ENCODE measurements at regions not wholly inside any gene's neighbourhood (a gene's known extent, or its start where the extent isn't known, plus 50 kb on each side); places are given as distances from the start of the nearest gene placed in this dataset.
A peak's percentile ranks its signal among the peaks of the same experiment; 100 is the strongest.

GRCh38 chr7:46753662-46754061, 828.2 kb downstream of the TNS3 start:
- ChIA-PET CTCF (no interaction called here), POLR2A (ENCODE audit: unreplicated experiment) (interaction anchor here (0.5 kb wide), 1 partner anchor 222 kb away, joined by 4 read pairs; no protein-coding TSS in a partner anchor)
- peak overlapping the region; percentile 4 to 32; a peak in 2 of 4 replicates for H4K8ac ChIP-seq (ENCODE audit: low read depth in 2 of 2, low read length in 2 of 2)
- H2BK15ac ChIP-seq (ENCODE audit: low read depth, low read length) = peak overlapping the region; percentile 18; the same call in 2 of the 3 replicates
- H3K4me2 ChIP-seq (ENCODE audit: low read depth, low read length) = no peak overlapping the region
- DNase-seq = no peak
- peak overlapping the region; percentile 69 for H2BK20ac ChIP-seq (ENCODE audit: low read depth, low read length)
- peak overlapping the region; percentile 50 for H4K5ac ChIP-seq (ENCODE audit: low read depth, low read length)
- peak overlapping the region; percentile 76 for H2BK5ac ChIP-seq (ENCODE audit: low read depth, low read length, poor library complexity, severe bottlenecking)
- H3K4me3 ChIP-seq (ENCODE audit: insufficient read depth, low read depth, low read length) = no peak overlapping the region
- H3K9me3 ChIP-seq (ENCODE audit: control insufficient read depth, insufficient read depth, low read length) = no peaks in the 10 kb centered on the region
- TF ChIP-seq, protein P1, sequence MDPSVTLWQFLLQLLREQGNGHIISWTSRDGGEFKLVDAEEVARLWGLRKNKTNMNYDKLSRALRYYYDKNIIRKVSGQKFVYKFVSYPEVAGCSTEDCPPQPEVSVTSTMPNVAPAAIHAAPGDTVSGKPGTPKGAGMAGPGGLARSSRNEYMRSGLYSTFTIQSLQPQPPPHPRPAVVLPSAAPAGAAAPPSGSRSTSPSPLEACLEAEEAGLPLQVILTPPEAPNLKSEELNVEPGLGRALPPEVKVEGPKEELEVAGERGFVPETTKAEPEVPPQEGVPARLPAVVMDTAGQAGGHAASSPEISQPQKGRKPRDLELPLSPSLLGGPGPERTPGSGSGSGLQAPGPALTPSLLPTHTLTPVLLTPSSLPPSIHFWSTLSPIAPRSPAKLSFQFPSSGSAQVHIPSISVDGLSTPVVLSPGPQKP (IDR thresholded peaks at IDR 0.05; ENCODE audit: borderline replicate concordance, low read depth, low read length) = no peak
- TF ChIP-seq CTCF (conservative IDR thresholded peaks at IDR 0.05; ENCODE audit: low read depth, low read length) = no peak
- no peak for TF ChIP-seq MXI1 (IDR thresholded peaks at IDR 0.05; ENCODE audit: borderline replicate concordance, low read depth, low read length)
- no peak for TF ChIP-seq RFX5 (IDR thresholded peaks at IDR 0.05; ENCODE audit: low read depth, low read length)
- no peak for TF ChIP-seq MAZ (IDR thresholded peaks at IDR 0.05; ENCODE audit: borderline replicate concordance, low read depth, low read length)
- TF ChIP-seq MAFK (IDR thresholded peaks at IDR 0.05; ENCODE audit: low read depth, low read length) = no peak
- no peak for TF ChIP-seq NFE2L2 (IDR thresholded peaks at IDR 0.05; ENCODE audit: low read depth, low read length)
- TF ChIP-seq POLR2A (IDR thresholded peaks at IDR 0.05; ENCODE audit: low read depth, low read length) = no peak
- TF ChIP-seq FOS (IDR thresholded peaks at IDR 0.05; ENCODE audit: low read depth, low read length) = no peak
- no peak for TF ChIP-seq CEBPB (IDR thresholded peaks at IDR 0.05; ENCODE audit: low read depth, low read length)
- no peak for TF ChIP-seq RCOR1 (IDR thresholded peaks at IDR 0.05; ENCODE audit: insufficient replicate concordance, low read length)
- TF ChIP-seq SMC3 (IDR thresholded peaks at IDR 0.05; ENCODE audit: low read depth, low read length) = no peak
- no peaks in the 10 kb centered on the region for H3K79me1 ChIP-seq (ENCODE audit: low read depth in 1 of 2, low read length in 2 of 2)
- no CpG with 5 or more reads among the region's 2 CpGs for WGBS, 2 experiments (ENCODE audit: extremely low coverage in 2 of 2, insufficient read length in 1 of 2)
- no peak overlapping the region for H3K56ac ChIP-seq (ENCODE audit: extremely low read depth, insufficient read depth, low read length)
- H2BK120ac ChIP-seq (ENCODE audit: low read depth, low read length) = peak overlapping the region; percentile 6; the same call in 1 of the 2 replicates
- peaks cover 12% of the 10 kb centered on the region for H3K4me1 ChIP-seq (ENCODE audit: control insufficient read depth, insufficient read depth, low read length)
- dilution Hi-C loops (cut with HindIII; ENCODE audit: low sequenced_read_pairs, unreplicated experiment) (no loop called here), in situ Hi-C loops (cut with MboI; ENCODE audit: low sequenced_read_pairs) (no loop called here), intact Hi-C loops (cut with micrococcal nuclease) (loop anchor here (5.0 to 10.0 kb wide), 2 partner anchors 609 to 831 kb away; partner anchors contain the start of gene IGFBP3)
- peak overlapping the region; percentile 74 for H3K4ac ChIP-seq (ENCODE audit: low read depth, low read length)
- no TSS peak for BruUV-seq (replicated peaks)
- no peaks in the 10 kb centered on the region for H3K27me3 ChIP-seq (ENCODE audit: control insufficient read depth, insufficient read depth, low read length)
- ATAC-seq (ENCODE audit: low read depth) = no peak
- H3K9ac ChIP-seq (ENCODE audit: low read depth, low read length) = no peak overlapping the region
- H4K20me1 ChIP-seq (ENCODE audit: insufficient read depth, low read length) = no peaks in the 10 kb centered on the region
- H3K36me3 ChIP-seq (ENCODE audit: control insufficient read depth, insufficient read depth, low read length) = no peaks in the 10 kb centered on the region
- peak overlapping the region; percentile 42 for H3K18ac ChIP-seq (ENCODE audit: low read depth, low read length)
- no peak overlapping the region for H2AK9ac ChIP-seq (replicated peaks; ENCODE audit: low read depth, low read length, poor library complexity)
- H3K14ac ChIP-seq (replicated peaks; ENCODE audit: low read depth, low read length) = peak overlapping the region; percentile 61
- no peak overlapping the region for H2AFZ ChIP-seq (replicated peaks; ENCODE audit: low read length, poor library complexity)
- peak overlapping the region; percentile 56; the same call in 1 of the 2 replicates for H3K23ac ChIP-seq (ENCODE audit: low read depth, low read length)
- peaks cover 11% of the 10 kb centered on the region for H3K9me1 ChIP-seq (ENCODE audit: insufficient read depth, low read length)
- peak overlapping the region; percentile 41 for H4K91ac ChIP-seq (ENCODE audit: insufficient read depth, low read depth, low read length)
- peak overlapping the region; percentile 71 for H2AK5ac ChIP-seq (ENCODE audit: low read depth, low read length)
- no peak overlapping the region for H3K27ac ChIP-seq (ENCODE audit: insufficient read depth, low read length)

Data from IMR-90 (cell line).